ENCODE measurements at regions not wholly inside any gene's neighbourhood (a gene's known extent, or its start where the extent isn't known, plus 50 kb on each side); places are given as distances from the start of the nearest gene placed in this dataset.

- TF ChIP-seq BRCA1 (IDR thresholded peaks at IDR 0.05; ENCODE audit: low read depth, low read length) (no peak), EZH2 (IDR thresholded peaks at IDR 0.05; ENCODE audit: low read depth, low read length, severe bottlenecking) (peak; percentile 33), SIX5 (IDR thresholded peaks at IDR 0.05; ENCODE audit: low read depth, low read length) (no peak), YY1 (IDR thresholded peaks at IDR 0.05; ENCODE audit: low read depth, low read length) (no peak), TAF1 (IDR thresholded peaks at IDR 0.05; ENCODE audit: low read depth, low read length) (no peak), CHD1 (IDR thresholded peaks at IDR 0.05; ENCODE audit: low read depth, low read length) (no peak), TCF12 (IDR thresholded peaks at IDR 0.05; ENCODE audit: low read depth, low read length) (no peak), EP300 (IDR thresholded peaks at IDR 0.05; ENCODE audit: borderline replicate concordance in 1 of 2, low read depth in 2 of 2, low read length in 2 of 2) (no peak), GABPA (IDR thresholded peaks at IDR 0.05; ENCODE audit: borderline replicate concordance, insufficient read depth, low read length) (no peak), CBX5 (IDR thresholded peaks at IDR 0.05; ENCODE audit: low read depth, low read length) (no peak), NANOG (IDR thresholded peaks at IDR 0.05; ENCODE audit: insufficient read depth, low read depth, low read length, poor library complexity, severe bottlenecking) (no peak), KDM4A (IDR thresholded peaks at IDR 0.05; ENCODE audit: low read depth, low read length, severe bottlenecking) (peak; percentile 98), KDM1A (IDR thresholded peaks at IDR 0.05; ENCODE audit: borderline replicate concordance, low read length) (peak; percentile 64; the same call in 1 of the 2 replicates), SIN3A (conservative IDR thresholded peaks at IDR 0.05 in 1 of 2, IDR thresholded peaks at IDR 0.05 in 1 of 2; ENCODE audit: low read depth in 1 of 2, low read length in 2 of 2) (0 out of 4 replicates have a peak, but pooled peaks of 1 of the 2 experiments have one; percentile 14), ZNF274 (IDR thresholded peaks at IDR 0.05; ENCODE audit: borderline replicate concordance, extremely low read depth, low read length) (no peak), PHF8 (conservative IDR thresholded peaks at IDR 0.05; ENCODE audit: low read depth, low read length) (no peak; the same call in 1 of the 2 replicates), HDAC2 (IDR thresholded peaks at IDR 0.05; ENCODE audit: borderline replicate concordance in 1 of 2, low read depth in 2 of 2, low read length in 2 of 2) (peak in 1 of 2 experiments; percentile 23; a peak in 2 of 4 replicates), CTCF (IDR thresholded peaks at IDR 0.05; ENCODE audit: control extremely low read depth in 1 of 3, insufficient read depth in 1 of 3, low read depth in 1 of 3, low read length in 3 of 3) (no peak), CTBP2 (IDR thresholded peaks at IDR 0.05; ENCODE audit: borderline replicate concordance, insufficient read depth, insufficient read length, low read length) (peak; percentile 74)
These were observed 120.8 kb upstream of the RRP15 start (continued) for GRCh38 chr1:218164111-218164929.
